B cell (primary cell): ENCODE measurements at regions not wholly inside any gene's neighbourhood (a gene's known extent, or its start where the extent isn't known, plus 50 kb on each side); places are given as distances from the start of the nearest gene placed in this dataset.

Experiments
- CTCF ChIP-seq: fragments of 200-600 bp; IDR thresholded peaks from one replicate; pipeline ENCODE4 v1.8.0; 2022; ENCODE audit warnings: antibody characterized with exemption, mild to moderate bottlenecking
- EZH2 ChIP-seq: IDR thresholded peaks from 2 replicates; pipeline ENCODE4 v1.6.1; 2012; ENCODE audit warnings: borderline replicate concordance, low read depth, mild to moderate bottlenecking, moderate library complexity, low read length; ENCODE audit not compliant: insufficient read depth, poor library complexity, severe bottlenecking

- TF ChIP-seq CTCF: no peak
- no peak for TF ChIP-seq EZH2
Observed at GRCh38 chr20:58144096-58144495, 84.4 kb downstream of the ANKRD60 start.
